ENCODE measurements at regions not wholly inside any gene's neighbourhood (a gene's known extent, or its start where the extent isn't known, plus 50 kb on each side); places are given as distances from the start of the nearest gene placed in this dataset.

DNA sequence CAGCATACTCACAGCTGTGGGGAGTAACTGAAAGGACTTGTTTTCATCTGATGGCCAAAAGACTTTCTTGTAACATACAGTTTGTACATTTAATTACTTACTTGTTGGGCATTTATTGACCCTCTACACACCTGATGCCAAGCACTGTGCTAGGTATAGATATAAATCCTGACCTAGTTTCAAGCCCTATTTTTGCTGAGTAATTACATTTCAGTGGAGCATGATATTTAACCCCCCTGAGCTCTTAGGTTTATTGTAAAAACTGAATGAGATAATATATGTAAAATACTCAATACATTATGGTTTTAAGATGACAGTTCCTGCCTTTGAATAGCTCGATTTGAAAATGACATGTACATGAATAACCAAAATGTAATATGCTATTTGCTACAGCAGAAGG, 68.1 kb upstream of the SLC12A2 start:
- TF ChIP-seq, protein P1, sequence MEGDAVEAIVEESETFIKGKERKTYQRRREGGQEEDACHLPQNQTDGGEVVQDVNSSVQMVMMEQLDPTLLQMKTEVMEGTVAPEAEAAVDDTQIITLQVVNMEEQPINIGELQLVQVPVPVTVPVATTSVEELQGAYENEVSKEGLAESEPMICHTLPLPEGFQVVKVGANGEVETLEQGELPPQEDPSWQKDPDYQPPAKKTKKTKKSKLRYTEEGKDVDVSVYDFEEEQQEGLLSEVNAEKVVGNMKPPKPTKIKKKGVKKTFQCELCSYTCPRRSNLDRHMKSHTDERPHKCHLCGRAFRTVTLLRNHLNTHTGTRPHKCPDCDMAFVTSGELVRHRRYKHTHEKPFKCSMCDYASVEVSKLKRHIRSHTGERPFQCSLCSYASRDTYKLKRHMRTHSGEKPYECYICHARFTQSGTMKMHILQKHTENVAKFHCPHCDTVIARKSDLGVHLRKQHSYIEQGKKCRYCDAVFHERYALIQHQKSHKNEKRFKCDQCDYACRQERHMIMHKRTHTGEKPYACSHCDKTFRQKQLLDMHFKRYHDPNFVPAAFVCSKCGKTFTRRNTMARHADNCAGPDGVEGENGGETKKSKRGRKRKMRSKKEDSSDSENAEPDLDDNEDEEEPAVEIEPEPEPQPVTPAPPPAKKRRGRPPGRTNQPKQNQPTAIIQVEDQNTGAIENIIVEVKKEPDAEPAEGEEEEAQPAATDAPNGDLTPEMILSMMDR (IDR thresholded peaks at IDR 0.05), result no peak
- no peak for TF ChIP-seq EZH2 (IDR thresholded peaks at IDR 0.05; ENCODE audit: borderline replicate concordance, insufficient read depth, low read depth, low read length, poor library complexity, severe bottlenecking)
